Parathyroid adenoma (tissue), 2 donors: ENCODE measurements at regions not wholly inside any gene's neighbourhood (a gene's known extent, or its start where the extent isn't known, plus 50 kb on each side); places are given as distances from the start of the nearest gene placed in this dataset.

ENCODE experiments used
- H2AFZ ChIP-seq: fragments of 300-600 bp; sonication (generic); one replicate; pipeline ENCODE4 v1.7.0; 2017; ENCODE audit warnings: antibody characterized with exemption, mild to moderate bottlenecking
- H3K27ac ChIP-seq: fragments of 300-600 bp; sonication (generic); one replicate; pipeline ENCODE4 v1.7.0; 2017
- H3K27me3 ChIP-seq: fragments of 300-600 bp; sonication (generic); one replicate; pipeline ENCODE4 v1.7.0; 2017; ENCODE audit warnings: low read length; ENCODE audit not compliant: control insufficient read depth, insufficient read depth
- H3K36me3 ChIP-seq: fragments of 300-600 bp; sonication (generic); one replicate; pipeline ENCODE4 v1.7.0; 2017; ENCODE audit warnings: low read length; ENCODE audit not compliant: control insufficient read depth, insufficient read depth
- H3K4me1 ChIP-seq: fragments of 300-600 bp; sonication (generic); one replicate; pipeline ENCODE4 v1.7.0; 2017; ENCODE audit warnings: control low read depth
- H3K4me2 ChIP-seq: fragments of 300-600 bp; sonication (generic); one replicate; pipeline ENCODE4 v1.7.0; 2017; ENCODE audit warnings: low read length
- H3K4me3 ChIP-seq: fragments of 300-600 bp; sonication (generic); one replicate; pipeline ENCODE4 v1.7.0; 2017; ENCODE audit warnings: low read depth, low read length
- H3K79me2 ChIP-seq: fragments of 300-600 bp; sonication (generic); one replicate; pipeline ENCODE4 v1.7.0; 2017; ENCODE audit warnings: control low read depth
- H3K9ac ChIP-seq: fragments of 300-600 bp; sonication (generic); one replicate; pipeline ENCODE4 v1.7.0; 2017; ENCODE audit warnings: mild to moderate bottlenecking
- H3K9me3 ChIP-seq: fragments of 300-600 bp; sonication (generic); one replicate; pipeline ENCODE4 v1.7.0; 2017; ENCODE audit warnings: low read length; ENCODE audit not compliant: control insufficient read depth
- TF ChIP-seq, protein P1 (sequence below): fragments of 300-600 bp; sonication (generic); IDR thresholded peaks from one replicate; pipeline ENCODE4 v1.7.0; 2017; ENCODE audit warnings: antibody characterized with exemption, mild to moderate bottlenecking
- donor health status: primary hyperparathyroidism.

DNA sequence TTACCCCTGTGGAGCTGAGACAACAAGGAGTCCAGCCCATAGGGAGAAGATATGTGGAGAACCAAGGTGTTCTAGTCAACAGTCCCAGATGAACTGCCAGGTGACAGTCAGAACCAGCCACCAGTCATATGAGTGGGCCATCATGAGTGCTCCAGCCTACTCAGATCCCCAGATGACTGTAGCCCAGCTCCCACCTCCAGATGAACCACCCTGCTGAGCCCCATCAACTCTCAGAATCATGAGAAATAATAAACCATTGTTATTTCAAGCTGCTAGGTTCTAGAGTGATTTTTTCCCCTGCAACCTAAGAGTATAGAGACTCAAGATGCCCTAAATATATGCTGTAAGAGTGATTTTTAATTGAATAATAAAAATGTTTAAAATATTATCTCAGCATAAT is 444.2 kb downstream of the GPATCH2 start:
- Histone ChIP-seq H3K79me2 (no peaks in the 10 kb centered on the region), H3K9me3 (no peaks in the 10 kb centered on the region), H3K4me1 (peaks cover 2% of the 10 kb centered on the region)

DNA sequence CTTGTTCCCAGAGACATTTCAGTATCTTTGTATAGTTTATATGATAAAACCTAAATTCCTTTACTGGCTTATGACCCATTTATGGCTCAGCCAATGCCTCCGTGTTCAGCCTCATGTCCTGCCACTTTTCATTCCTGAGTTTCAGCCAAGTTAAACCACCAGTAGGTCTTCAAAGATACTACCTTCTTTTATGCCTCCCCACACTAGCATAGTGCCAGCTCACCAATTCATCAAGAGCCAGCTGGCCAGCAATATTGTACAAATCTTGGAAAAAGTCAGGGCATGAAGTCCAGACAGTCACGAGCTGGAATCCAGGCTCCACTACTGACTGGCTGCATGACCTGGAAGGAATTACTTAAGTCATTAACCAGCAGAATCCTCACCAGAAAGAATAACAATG is 446.0 kb downstream of the GPATCH2 start:
- Histone ChIP-seq H3K4me3 (no peak overlapping the region), H3K36me3 (no peaks in the 10 kb centered on the region), H3K9me3 (no peaks in the 10 kb centered on the region), H3K79me2 (no peaks in the 10 kb centered on the region), H3K9ac (no peak overlapping the region), H3K4me2 (no peak overlapping the region), H3K27ac (no peak overlapping the region), H2AFZ (no peak overlapping the region), H3K4me1 (peaks cover 2% of the 10 kb centered on the region), H3K27me3 (no peaks in the 10 kb centered on the region)
- TF ChIP-seq, protein P1, sequence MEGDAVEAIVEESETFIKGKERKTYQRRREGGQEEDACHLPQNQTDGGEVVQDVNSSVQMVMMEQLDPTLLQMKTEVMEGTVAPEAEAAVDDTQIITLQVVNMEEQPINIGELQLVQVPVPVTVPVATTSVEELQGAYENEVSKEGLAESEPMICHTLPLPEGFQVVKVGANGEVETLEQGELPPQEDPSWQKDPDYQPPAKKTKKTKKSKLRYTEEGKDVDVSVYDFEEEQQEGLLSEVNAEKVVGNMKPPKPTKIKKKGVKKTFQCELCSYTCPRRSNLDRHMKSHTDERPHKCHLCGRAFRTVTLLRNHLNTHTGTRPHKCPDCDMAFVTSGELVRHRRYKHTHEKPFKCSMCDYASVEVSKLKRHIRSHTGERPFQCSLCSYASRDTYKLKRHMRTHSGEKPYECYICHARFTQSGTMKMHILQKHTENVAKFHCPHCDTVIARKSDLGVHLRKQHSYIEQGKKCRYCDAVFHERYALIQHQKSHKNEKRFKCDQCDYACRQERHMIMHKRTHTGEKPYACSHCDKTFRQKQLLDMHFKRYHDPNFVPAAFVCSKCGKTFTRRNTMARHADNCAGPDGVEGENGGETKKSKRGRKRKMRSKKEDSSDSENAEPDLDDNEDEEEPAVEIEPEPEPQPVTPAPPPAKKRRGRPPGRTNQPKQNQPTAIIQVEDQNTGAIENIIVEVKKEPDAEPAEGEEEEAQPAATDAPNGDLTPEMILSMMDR: no peak

More for the DNA sequence above, 444.2 kb downstream of the GPATCH2 start:
- Histone ChIP-seq H2AFZ (no peak overlapping the region), H3K27me3 (no peaks in the 10 kb centered on the region), H3K27ac (no peak overlapping the region), H3K4me3 (no peak overlapping the region), H3K4me2 (no peak overlapping the region), H3K36me3 (no peaks in the 10 kb centered on the region), H3K9ac (no peak overlapping the region)
- TF ChIP-seq, protein P1: no peak

DNA sequence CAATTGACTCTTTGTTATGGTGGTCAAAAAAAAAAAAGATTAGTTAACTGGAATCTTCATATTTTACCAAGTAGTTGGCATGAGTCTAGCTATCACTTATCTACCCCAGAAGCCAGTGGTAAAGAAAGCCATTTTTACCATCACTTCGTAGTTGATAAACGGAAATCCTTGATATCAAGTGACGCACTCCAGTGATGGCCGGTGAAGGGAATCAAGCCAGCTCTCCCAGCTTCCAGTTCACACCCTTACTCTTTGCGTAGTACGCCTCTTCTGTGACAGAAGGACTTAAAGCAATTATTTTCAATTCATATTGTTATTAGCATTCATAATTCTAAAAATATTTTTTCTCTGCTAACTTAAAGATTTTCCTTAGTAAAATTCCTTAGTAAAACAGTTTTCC is 447.9 kb downstream of the GPATCH2 start:
- H2AFZ ChIP-seq: no peak overlapping the region
- no peak overlapping the region for H3K4me2 ChIP-seq
- no peaks in the 10 kb centered on the region for H3K79me2 ChIP-seq
- no peak overlapping the region for H3K27ac ChIP-seq
- H3K9ac ChIP-seq: no peak overlapping the region
- no peaks in the 10 kb centered on the region for H3K9me3 ChIP-seq
- H3K4me1 ChIP-seq: no peaks in the 10 kb centered on the region
- TF ChIP-seq, protein P1: no peak
- no peak overlapping the region for H3K4me3 ChIP-seq
- H3K36me3 ChIP-seq: no peaks in the 10 kb centered on the region
- H3K27me3 ChIP-seq: no peaks in the 10 kb centered on the region

DNA sequence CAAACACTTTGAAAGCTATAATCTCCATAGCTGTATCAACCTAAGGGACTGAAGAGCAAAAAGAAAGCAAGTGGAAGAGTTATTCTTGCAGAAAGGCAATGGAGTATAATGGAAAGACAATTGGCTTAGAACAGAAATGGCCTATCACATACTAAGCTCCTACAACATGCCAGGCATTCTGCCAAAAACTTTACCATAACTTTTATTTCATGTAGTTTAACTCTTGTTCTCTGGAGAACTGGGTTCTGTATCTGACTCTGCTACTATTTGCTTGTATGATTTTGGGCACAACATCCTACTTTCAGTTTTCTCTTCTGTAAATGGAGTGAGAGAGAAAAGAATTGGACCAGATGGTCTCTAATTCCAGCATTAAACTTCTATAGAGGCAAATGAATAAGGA is 449.1 kb downstream of the GPATCH2 start:
- Histone ChIP-seq H3K4me1 (no peaks in the 10 kb centered on the region), H3K36me3 (no peaks in the 10 kb centered on the region), H3K4me2 (no peak overlapping the region), H2AFZ (no peak overlapping the region), H3K9ac (no peak overlapping the region), H3K9me3 (no peaks in the 10 kb centered on the region), H3K79me2 (no peaks in the 10 kb centered on the region), H3K27me3 (no peaks in the 10 kb centered on the region), H3K4me3 (no peak overlapping the region), H3K27ac (no peak overlapping the region)
- TF ChIP-seq, protein P1: no peak

DNA sequence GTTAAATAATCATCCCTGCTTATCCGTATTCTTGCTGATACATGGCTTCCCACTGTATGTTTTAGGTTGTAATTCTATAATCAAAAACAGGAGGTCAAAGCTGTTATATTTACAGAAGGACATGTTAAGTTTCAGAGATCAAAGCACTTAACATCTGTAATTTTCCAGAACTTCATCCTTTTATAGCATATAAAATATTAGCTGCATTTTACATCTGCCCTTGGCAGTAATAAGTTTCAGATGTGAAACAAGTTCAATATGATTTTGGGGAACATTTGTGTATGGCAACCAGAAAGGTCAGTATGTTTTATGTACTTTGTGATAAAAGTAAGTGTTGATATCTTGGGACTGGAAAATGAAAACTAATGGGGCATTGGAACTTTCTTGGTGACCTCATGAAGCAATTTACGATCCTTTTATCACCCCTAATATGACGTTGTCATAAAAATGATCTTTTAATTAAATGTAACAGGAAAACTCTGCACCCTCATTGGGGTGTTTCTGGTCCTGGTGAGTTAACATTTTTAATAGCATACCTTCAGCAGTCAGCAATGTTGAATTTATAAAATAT is 449.6 kb downstream of the GPATCH2 start:
- H2AFZ ChIP-seq: no peak overlapping the region
- no peaks in the 10 kb centered on the region for H3K79me2 ChIP-seq
- no peak overlapping the region for H3K4me2 ChIP-seq
- H3K27me3 ChIP-seq: no peaks in the 10 kb centered on the region
- no peaks in the 10 kb centered on the region for H3K9me3 ChIP-seq
- H3K36me3 ChIP-seq: no peaks in the 10 kb centered on the region
- no peak overlapping the region for H3K4me3 ChIP-seq
- H3K9ac ChIP-seq: no peak overlapping the region
- no peak overlapping the region for H3K27ac ChIP-seq
- TF ChIP-seq, protein P1: no peak
- no peaks in the 10 kb centered on the region for H3K4me1 ChIP-seq
